ELF-1 (cell line): ENCODE measurements at regions not wholly inside any gene's neighbourhood (a gene's known extent, or its start where the extent isn't known, plus 50 kb on each side); places are given as distances from the start of the nearest gene placed in this dataset.
"Not testable (repeated sequence)": the region's sequence is repeated elsewhere in the genome, so short reads cannot be mapped to it uniquely, and the experiment has no call there.

Experiments used
- DNase-seq: peaks from one replicate; pipeline ENCODE4 v3.0.0-alpha.2; 2016; ENCODE audit warnings: low read depth, low spot score

DNA sequence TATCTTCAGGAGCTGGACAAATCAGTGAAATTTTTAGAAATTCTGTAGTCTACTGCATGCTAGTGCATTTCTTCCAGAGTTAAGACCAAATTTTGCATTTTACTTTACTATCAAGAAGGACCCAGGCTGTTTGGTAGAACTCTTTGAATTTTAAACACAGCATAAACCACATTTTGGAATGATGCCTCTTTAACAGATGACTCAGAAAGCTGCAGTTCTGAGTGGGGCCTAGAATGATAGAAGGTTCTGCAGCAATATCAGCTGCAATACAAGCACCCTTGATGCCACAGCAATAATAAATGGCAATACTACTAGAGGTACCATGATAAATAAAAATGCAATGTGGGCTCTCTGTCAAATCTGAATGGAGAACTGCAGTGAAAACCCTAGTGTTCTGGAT is 198.7 kb downstream of the TMA16 start:
- no peak for DNase-seq

DNA sequence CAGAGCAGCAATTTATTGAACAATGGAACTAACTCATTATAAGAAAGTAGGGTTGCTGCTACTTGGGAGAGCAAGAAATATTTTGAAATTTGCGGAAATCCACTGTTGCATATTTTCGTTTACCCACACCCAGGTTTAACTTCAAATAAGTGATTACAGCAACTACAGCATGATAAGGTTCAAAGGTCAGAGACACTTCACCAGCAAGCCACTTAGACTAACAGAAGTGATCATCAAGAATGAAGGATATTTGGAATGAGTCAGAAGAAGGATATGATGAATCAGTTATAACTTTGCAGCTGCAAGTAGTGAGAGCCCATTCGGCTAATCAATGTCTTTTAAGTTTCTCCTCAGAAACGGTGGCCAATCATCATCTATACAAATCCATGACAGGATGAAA is 199.3 kb downstream of the TMA16 start:
- DNase-seq: no peak

DNA sequence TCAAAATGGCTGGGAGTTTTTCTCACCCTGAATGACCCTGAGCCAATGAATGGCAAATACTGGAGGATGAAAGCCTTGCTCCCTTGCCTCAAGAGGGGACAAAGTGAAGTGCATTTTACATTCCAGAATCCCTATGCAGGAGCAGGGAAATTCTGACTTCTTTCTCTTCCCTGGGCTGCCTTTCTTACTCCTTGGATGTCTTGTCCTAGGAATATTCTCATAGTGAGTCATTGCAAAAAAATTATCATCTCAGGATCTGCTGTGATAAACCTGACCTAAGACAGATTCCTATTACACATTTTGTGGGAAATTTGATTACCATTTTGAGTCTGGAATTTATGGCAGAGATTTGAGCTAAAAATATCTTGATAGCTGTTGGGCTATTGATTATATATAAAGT is 199.9 kb downstream of the TMA16 start:
- DNase-seq: no peak

DNA sequence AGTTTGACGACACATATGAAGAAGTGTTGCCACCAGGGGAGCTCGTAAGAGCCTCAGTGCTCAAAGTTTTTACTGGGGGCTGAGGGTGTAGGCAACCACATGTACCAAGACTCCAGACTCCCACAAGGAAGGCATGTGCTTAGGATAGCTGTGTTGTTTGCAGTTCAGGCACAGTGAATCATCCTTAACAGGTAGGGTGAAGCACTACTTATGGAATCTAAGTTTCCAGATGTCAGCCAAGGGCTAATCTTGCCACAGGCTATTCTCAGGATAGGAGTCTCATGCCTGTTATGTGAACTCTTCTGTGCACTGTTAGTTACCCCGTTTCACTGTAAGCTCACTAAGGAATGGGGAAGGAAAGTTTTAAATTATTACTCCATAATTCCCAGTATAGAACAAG is 202.6 kb downstream of the TMA16 start:
- DNase-seq: no peak

DNA sequence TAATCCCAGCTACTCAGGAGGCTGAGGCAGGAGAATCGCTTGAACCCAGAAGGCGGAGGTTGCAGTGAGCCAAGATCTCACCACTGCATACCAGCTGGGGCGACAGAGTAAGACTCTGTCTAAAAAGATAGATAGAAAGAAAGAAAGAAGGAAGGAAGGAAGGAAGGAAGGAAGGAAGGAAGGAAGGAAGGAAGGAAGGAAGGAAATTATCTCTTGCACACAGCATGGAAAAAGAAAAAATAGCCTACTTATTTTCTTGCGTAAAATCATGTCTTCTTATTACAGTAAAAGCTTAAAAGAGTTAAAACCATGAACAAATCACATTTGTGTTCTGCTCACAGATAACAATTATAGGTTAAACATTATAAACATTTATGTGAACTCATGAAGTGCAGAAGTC is 205.9 kb downstream of the TMA16 start:
- not testable (repeated sequence) for DNase-seq

DNA sequence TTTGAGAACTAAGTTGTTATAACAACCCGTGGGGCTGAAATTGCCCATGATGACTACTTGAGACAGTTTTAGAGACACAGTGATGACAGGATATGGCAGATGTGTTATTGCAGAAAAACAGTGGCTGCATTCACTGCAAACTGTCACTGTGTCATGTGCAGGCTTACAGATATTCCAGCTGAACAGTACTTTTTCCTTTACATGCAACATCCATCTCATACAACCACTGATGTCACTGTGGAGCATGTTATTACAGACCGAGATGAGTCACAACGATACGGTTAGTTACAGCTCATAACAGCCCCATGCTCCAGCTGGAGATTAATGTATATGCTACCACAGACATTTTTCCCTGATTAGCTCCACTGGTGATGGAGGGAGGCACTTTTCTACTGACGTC is 207.4 kb downstream of the TMA16 start:
- no peak for DNase-seq

DNA sequence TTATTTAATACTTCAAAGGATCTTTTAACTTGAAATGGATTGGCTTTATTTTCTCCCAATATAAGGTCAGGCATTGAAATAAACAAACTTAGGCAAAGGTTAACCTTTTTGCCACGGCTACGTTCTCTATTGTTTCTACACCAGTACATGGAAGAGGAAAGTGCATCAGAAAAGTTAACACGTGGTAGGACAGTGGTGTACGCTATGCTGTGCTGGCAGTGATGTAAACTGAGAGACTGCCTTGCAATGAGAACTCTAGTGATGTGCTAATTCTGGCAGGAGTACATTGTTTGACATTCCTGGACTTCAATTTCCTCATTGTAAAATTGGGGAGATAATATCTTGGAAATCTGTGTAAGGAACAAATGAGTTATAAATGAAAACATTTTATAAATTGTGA is 208.2 kb downstream of the TMA16 start:
- no peak for DNase-seq

DNA sequence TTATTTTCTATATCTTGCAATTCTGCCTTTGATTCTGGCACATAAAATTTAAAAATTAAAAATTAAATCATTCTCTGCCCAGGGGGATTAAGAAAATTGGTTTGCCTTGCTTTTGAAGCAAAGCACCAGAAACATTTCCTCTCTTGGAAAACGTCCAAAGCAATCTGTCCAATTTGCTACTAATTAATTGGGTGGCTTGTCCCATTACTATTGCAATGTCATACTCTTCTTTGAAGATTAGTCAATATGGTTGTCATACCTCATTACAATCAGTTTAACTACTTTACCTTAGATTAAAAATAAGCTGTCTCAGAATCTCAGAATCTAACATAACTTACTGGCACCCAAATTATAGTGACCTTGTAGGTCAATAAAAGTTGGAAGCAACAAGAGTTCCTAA is 208.8 kb downstream of the TMA16 start:
- DNase-seq: no peak

DNA sequence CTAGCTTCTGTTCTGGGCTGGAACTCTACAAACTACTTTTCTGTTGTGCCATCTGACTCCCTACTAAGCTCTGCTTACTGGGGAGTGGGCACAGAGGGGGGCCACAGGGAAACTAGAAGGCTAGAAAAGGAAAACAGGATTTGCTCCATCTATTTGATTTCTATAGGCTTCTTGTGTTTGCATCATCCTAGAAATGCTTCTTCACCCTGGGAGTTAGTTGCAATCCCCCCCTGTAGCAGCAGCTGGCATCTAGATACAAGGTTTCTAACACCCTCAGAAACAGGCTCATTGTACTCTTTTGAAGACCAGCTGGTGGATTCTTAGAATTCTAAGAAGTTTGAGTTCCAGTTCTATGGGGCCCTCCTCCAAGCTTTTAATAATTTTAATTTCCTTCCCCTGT is 213.4 kb downstream of the TMA16 start:
- no peak for DNase-seq

DNA sequence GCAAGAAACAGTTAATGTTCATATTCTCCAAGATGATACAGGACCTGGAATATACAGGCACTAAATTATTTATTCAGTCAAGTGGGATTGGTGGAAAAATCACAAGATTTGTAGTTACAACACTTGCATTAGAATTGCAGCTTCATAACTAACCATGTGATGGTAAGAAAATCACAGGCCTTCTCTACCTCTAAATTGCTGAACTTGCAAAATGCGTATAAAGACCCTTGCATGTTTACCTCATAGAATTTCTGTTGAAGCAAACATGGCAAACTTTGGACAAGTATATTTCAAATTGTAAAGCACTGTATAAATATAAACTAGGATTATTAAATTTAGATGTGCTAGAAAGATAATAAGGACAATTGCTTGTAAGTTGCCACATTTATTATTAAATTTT is 215.1 kb downstream of the TMA16 start:
- no peak for DNase-seq

DNA sequence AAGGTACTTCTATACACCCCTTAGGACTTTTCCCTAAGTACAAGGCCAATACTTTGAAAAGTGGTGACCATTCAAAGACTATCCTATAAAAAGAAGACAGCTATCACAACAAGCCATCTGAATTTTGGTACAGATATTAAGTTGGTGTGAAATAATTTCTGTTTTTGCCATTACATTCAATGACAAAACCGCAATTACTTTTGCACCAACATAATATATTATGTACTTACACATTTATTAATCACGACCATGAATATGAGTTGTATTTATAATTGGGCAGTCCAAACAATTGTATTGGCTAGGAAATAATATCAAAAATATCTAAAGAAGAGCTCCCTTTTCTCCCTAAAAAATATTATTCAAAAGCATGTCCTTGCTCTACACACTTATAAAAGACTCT is 215.7 kb downstream of the TMA16 start:
- no peak for DNase-seq

DNA sequence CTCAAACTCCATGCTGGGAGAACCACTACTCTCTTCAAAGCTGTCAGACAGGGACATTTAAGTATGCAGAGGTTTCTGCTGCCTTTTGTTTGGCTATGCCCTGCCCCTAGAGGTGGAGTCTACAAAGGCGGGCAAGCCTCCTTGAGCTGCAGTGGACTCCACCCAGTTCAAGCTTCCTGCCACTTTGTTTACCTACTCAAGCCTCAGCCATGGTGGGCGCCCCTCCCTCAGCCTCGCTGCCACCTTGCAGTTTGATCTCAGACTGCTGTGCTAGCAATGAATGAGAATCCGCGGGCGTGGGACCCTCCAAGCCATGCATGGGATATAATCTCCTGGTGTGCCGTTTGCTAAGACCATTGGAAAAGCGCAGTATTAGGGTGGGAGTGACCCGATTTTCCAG is 230.0 kb downstream of the TMA16 start:
- DNase-seq: not testable (repeated sequence)

DNA sequence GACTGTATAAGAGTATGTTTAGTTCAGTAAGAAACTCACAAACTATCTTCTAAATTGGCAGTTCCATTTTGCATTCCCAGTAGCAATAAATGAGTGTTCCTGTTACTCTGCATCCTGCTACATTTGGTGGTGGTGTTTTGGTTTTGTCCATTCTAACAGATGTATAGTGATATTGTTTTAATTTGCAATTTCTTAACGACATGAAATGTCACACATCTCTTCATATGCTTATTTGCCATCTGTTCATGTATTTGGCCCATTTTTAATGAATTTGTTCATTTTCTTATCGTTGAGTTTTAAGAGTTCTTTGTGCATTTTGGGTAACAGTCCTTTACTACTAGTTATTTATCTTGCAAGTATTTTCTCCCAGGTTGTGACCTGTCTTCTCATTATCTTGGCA is 232.2 kb downstream of the TMA16 start:
- no peak for DNase-seq

DNA sequence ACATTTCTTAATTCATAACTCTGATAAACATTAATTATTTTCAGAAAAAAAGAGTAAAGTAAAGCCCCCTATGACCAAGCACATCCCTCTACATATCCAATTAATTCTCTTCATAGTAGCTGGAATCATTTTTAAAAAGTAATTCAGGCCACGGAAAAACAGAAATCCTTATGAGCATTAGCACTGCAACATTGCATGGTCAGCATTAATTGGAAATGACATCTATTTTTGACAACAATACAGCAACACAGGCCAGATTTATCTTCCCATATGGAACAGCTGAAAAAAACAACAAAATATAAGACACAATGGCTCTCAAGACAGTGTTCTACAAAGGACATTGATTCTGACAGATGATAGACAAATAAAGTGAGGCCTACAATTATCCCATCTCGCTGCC is 236.6 kb downstream of the TMA16 start:
- no peak for DNase-seq

DNA sequence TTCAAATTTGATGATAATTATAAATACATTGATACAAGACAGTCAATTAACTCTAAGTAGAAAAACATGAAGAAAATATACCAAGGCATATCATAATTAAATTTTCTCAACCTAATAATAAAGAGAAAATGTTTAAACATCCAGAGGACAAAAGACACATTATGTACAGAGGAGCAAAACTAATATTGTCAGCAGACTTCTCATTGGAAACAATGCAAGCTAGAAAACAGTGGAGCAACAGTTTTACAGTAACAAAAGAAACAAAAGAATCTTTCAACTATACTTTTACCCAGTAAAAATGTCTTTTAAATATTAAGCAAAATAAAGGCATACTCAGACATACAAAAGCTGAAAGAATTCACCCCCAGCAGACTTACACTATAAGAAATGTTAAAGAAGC is 238.0 kb downstream of the TMA16 start:
- no peak for DNase-seq

DNA sequence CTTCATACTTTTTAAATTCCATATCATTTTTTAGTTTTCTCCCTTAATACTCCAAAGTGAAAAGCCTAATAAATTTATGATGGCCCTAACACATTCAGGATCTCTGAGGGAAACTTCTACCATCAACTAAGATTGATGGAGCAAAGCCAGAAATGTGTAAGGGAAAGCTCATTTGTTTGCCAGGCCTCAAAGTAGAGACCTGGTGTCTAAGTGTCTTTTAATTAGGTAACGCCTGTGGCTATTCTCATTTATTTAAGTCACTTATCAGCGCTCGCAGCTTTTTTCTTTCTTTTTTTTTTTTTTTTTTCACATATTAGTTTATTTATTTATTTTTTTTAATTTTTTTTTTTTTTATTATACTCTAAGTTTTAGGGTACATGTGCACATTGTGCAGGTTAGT is 242.4 kb downstream of the TMA16 start:
- DNase-seq: no peak

DNA sequence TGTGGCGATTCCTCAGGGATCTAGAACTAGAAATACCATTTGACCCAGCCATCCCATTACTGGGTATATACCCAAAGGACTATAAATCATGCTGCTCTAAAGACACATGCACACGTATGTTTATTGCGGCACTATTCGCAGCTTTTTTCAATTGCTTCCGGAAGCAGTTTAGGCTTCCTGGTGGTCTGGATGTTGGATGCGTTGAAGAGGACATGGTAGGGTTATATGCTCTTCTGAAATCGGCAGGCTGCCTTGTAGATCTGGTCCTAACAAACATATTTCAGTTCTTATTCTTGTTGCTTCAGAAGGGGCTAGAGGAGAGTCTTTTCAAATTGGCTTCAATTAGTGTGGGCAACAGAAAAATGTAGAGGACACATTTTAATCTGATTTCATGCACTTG is 243.4 kb downstream of the TMA16 start:
- not testable (repeated sequence) for DNase-seq

DNA sequence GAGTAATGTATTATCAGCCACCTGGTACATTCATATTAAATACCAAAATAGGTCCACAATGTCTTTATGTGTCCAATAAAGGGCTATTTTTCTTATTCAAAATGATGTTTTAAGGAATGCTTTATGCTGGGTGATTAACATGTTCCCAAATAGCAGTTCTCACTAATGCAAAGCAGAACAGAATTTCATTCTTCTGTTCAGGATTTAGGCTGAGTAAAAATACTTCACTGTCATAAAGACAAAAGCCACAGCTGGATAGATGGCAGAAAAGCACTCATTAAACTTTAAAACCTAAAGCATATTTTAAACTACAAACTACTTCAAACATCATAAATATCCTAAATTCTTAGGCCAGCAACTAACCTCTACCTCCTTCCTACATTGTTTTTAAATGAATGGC is 244.0 kb downstream of the TMA16 start:
- DNase-seq: no peak

DNA sequence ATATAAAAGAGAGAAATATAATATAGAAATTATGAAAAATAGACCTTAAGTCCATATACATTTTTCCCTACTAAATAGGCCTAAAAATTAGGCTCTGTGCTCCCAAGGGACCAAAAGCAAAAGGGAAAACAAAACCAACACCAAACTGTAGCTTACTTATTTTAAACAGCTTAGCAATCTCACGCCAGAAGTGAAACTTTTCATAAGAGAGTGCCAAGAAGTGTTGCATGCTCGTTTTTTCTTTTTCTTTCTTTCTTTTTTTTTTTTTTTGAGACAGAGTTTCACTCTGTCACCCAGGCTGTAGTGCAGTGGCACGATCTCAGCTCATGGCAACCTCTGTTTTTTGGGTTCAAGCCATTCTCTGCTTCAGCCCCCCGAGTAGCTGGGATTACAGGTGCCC is 250.4 kb downstream of the TMA16 start:
- DNase-seq: no peak

DNA sequence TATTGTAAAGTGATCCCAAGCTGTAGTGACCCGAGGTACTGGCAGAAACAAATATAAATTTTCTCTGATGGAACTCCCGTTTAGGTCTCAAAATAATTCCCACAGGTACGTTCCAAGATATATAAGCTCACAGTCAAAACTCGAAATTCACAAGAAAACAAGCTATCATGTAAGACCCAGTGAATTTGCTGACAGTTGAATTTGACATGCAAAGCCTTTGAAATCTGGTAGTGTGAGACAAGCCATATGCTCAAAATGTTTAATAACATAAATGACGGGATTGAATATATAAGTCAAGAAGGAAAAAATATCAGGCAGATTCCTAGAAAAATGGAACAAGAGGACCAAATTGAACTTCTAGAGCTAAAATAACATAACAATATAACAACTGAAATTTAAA is 252.8 kb downstream of the TMA16 start:
- DNase-seq: no peak

DNA sequence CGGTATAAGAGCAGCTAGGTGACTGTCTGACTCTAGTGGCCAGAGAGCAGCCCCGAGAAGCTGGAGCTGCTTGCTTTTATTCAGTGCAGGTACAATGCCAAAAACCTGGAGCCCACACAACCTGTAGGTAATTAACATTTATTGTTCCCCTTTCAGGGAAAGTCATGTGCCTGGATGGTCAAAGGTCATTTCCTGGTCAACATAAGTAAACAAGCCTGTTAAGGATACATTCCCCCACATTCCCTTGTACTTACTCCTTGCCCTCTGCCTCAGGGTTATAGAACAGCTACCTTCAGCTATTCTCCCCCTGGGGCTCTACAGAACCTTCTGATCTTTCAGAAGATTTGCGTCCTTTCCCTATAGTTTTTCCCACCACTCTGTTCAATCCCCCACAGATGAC is 253.4 kb downstream of the TMA16 start:
- no peak for DNase-seq

DNA sequence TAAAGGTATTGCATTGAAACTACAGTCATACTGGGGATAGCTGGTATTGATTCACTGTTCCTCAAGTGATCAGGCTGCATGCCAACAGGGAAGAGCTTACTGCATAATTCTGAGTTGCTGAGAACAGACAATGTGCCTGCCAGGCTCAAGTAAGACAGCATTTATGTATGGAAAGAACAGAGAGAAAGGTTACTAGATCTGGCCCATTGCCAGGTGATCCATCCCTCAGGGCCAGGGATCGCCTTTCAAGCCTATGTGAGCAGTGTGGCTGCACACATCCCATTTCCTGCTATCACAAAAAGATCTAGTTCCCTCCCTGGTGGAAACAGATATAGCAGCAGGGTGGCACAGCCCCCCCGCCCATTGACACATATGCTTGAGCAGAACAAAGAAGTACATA is 254.0 kb downstream of the TMA16 start:
- no peak for DNase-seq

DNA sequence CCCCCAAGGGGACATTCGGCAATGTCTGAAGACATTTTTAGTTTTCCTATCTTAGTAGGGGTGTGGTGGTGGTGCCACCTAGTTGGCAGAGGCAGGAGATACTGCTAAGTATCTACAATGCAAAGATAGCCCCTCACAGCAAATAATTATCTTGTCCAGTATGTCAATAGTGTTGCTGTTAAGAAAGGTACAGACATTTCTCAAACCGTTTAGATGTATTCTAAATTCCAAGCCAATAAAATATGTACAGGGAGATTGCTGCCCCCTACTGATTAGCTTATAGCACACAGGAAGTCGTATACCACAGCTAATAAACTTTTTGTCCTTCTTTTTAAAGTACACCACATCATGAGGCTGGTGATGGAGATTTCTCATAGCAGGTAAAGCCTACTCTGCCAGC is 260.5 kb downstream of the TMA16 start:
- DNase-seq: no peak

DNA sequence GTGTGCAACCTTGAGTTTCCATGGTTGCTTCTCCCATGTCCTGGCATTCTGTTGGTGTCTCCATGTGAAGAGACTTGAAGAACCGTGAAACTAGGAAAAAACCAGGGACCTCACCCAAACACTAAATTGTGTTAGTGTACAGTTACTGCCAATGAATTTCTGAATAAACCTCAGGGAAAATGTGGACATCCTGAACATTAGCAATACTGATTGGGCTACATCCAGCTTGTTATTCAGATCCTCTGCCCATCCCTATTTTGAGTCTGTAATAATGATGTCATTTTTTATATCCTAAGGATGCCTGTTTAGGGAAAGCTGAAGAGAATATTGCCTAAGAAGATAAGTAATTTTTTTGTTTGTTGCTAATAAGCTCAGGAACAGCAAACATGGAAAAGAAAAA is 262.7 kb downstream of the TMA16 start:
- DNase-seq: no peak

DNA sequence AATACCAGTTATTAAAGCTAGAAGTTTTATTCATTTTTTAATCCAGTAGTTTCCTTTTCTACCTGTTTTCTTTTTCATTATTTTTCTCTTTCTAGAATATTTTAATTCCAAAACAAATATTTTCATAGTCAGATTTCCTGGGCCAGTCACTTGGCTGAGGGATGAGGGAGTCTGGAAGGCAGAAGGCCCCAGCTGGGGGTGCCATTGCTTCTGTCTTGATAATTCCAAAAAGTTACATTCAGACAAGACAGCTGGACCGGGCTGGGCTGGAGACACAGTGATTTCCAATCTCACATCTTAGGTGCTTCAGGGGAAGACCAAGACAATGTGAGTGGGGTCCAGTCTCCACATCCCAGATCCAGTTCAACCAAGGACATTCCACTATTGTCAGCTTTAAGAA is 263.5 kb downstream of the TMA16 start:
- no peak for DNase-seq
